GM21619 (cell line): ENCODE measurements at regions not wholly inside any gene's neighbourhood (a gene's known extent, or its start where the extent isn't known, plus 50 kb on each side); places are given as distances from the start of the nearest gene placed in this dataset.

Experiments
- ATAC-seq: cut with Tn5 transposase; IDR thresholded peaks from one replicate; pipeline ENCODE4 v1.9.1; 2021; ENCODE audit not compliant: unreplicated experiment

GRCh38 chr2:129422028-129422427, 557.4 kb upstream of the RAB6C start:
- ATAC-seq, result no peak

GRCh38 chr2:129428086-129428660, 551.3 kb upstream of the RAB6C start:
- ATAC-seq, result no peak

- ATAC-seq, result no peak
These were observed 548.6 kb upstream of the RAB6C start for GRCh38 chr2:129430911-129431310.

DNA sequence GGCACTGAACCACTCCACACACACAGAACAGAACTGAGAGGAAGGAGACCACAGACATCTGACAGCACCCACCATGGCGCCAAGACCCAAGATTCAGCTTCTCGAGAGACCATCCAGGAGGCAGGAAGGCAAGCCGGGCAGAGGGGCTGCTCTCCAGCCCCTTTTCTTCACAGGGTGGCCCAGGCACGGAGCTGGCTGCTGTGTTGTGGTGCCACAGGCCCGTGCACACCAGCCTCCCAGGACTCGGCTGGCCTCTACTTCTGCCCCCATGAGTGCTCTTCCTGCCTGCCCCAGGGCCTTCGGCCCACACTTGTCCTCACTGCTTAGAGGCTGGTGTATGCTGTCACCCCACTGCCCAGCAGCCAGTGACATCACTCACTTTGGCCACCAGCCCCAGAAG, 547.6 kb upstream of the RAB6C start:
- ATAC-seq, result no peak

- ATAC-seq, result no peak
These were observed 542.7 kb upstream of the RAB6C start for GRCh38 chr2:129436809-129437208.

- ATAC-seq, result no peak
These were observed 541.7 kb upstream of the RAB6C start for GRCh38 chr2:129437725-129438124.

- ATAC-seq, result no peak
These were observed 540.9 kb upstream of the RAB6C start for GRCh38 chr2:129438501-129439057.

DNA sequence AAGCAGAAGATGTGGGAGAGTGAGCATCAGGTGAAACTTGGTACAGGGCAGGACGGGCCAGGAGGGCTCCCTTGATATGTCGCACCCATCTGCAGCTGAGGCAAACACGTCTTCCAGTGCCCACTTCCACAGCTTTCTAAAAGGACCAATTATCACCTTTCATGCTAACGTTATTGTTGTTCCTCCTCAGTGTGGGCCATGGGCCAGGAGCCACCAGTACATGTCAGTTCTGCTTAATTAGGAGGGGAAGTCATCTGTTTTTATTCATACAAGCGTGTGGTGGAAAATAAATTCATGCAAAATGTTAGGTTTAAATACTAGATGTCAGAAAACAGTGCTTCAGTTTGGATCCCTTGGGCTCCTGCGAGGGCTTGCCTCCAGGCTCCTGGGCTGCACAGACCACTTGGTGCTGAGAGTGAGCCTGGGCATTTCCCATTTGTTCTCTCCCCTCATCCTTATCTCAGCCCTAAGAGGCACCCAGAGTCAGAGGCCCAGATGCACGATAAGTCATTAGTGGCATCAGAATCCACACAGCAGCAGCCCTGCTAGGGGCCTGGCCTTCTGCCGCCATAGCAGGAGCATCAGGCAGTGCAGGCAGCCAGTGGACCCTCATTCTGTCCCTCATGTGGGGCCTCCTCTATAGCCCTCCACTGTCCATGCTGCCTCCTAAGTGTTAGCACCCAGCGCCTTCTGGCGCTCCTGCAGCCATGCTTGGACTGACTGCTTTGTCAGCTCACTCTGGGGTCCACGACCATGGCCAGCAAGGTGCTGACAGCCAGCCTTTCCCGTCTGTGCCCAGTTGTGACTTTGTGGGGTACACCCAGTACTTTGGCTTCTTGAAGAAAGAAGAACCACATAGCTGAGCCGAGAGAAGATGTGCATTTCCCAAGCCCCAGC, 539.8 kb upstream of the RAB6C start:
- ATAC-seq, result no peak

DNA sequence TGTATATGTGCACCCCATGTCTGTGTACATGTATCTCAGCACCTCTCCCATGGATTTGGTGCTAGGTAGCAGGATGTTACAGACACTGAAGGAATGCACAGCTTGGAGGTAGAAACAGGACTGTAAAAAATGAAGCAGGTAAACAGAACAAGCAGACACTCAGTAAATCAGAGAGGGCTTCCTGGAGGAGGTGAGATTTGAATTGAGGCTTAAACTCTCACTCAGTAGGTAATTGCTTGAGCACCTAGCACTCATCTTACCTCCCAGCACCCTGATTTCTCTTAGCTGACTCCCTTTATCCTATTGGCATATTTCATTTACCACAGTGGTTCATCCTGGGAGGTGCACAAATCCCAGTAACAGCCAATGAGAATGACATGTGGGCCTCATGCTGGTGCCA, 537.9 kb upstream of the RAB6C start:
- no peak for ATAC-seq

- no peak for ATAC-seq
These were observed 536.1 kb upstream of the RAB6C start for GRCh38 chr2:129443235-129443864.

DNA sequence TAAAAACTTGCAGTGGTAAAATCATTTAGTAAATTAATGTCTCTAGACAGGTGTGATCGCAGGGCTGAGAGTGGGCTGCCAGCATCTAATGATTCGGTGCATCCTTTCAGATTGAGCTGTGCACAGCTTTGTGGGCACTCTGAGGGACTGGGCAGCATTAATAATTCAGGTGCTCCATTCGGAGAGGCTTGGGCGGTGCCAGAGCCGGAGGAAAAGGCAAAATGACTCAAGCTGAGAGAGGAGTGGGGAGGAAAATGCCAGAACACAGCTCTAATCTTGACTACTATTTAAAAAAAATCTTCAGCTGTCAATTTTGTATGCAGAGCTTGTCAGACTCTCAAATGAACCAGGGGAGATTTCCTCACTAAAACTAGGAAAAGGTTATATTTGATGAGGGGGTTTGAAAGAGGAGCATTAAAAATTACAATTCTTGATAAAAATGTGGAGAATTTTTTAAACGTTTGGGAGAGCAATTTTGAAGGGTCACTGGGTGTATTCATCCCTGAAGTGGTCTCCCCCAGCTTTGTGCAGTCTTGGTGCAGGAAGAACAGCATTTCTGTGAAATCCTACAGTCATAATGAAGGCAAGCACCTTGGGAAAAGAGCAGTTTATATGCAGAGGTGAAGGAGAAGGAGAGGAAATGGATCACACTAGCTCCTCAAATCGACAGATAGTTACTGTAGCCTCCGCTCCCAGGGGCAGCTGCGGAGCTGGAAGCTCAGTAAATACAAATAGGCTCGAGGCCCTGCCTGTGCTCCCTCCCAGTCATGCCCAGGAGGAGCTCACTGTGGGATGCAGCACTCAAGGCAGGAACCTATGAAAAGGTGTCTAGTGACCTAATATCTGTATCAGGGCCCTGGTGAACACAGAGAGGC, 535.4 kb upstream of the RAB6C start:
- no peak for ATAC-seq

- no peak for ATAC-seq
These were observed 534.7 kb upstream of the RAB6C start for GRCh38 chr2:129444751-129445150.

DNA sequence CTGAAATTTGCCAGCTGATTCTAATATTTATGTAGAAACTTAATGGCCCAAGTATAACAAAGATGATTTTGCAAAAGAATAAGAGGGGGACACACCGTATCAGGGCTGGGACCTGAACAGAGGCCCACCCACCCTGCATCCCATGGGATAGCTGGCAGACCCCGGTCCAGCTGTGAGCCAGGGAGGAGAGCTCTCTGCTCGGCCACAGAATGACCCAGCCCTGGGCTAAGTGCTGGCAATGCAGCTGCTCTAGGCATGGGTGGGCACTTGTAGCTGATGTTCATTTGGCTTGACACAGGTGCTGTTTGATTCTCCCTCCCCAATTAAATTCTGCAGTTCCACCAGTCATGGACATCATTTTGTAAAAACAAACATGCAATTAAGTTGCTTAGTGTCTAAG, 522.8 kb upstream of the RAB6C start:
- no peak for ATAC-seq

DNA sequence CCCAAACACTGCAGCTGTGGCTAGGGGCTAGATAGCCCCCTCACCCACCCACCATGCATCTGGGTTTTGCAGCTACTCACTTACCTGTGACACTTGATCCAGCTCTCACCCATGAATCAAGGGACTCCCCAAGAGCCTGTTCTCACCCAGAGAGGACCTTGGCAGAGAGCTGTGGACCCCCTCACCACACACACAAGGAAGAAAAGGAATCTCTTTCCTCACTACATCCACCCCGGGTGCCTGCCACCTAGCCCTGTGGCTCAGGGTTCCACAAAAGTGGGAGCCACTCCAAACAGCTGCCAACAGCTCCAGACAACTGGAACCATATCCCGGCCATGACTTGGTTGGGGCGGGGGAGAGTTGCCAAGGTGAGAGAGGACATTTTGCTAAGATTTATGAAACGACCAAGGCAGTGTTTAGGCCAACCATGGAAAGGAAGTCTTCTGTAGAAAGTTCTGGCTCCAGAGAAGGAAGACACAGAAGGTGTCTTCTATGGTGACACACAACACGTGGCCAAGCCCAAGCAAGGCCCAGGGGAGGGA, 522.1 kb upstream of the RAB6C start:
- no peak for ATAC-seq

DNA sequence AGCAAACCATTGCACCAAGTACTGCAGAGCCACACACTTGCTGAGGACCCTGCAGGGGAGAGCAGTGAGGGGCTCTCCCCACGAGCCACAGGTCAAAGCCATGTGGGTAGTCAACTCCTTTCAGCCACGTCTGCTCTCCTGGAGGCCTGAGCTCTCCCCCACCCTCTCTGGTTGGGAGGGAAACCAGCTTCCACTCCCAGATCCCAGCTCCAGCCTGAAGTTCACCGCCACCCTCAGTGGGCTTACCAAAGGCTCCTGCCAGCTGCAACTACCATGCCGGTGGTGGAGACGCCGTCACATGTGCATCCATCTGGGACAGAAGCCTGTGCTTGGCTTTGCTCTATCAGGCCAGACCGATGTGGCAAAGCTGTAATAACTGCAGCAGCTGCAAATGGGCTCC, 521.5 kb upstream of the RAB6C start:
- no peak for ATAC-seq

GRCh38 chr2:129458436-129458835, 521.0 kb upstream of the RAB6C start:
- no peak for ATAC-seq

DNA sequence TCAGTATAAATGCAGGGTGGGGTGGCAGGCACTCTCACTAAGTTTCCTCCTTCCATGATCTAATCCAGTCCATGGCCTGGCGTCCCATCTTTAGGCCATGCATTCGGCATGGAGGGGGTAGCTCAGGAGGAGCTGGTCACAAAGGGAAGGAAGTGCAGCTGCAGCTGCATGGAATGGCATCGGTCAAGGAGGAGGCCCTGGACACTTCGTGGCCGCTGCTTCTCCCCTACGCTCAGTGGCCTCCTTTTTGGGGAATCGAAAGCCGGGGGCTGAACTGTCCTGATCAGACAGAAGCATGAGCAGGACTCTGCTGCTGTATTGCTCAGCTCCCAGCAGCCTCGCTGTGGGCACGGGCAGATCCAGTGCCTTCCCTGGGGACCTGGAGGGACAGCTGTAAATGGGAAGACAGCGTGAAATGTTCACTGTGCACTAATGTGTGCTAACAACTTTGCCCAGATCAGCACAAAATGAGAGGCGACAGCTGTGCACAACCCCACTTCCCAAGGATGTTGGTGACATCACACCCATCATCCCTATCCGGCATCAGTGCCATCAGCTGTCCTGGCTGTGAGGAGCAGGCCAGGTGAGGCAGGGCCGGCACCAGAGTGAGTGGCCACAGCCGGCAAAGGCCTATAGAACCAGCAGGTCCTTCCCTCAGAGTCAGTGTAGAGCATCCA, 520.1 kb upstream of the RAB6C start:
- no peak for ATAC-seq

DNA sequence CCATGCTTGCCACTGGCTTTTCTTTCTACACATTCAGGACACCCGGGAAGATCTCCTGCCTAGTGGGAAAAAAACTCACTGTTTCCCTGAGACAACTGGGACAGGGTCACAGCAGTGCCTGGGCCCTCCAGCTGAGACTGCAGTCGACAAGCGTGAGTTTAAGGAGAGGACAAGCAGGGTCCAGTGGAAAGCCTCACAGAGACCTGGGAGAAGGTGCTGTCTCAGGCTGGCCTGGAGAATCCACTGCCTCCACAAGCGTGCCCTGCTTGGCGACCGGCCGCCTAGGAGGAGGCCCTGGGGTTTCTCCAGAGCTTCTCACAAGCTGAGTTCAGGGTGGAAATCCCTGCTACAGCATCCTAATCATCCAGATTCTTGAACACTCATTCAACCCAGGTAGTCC, 519.6 kb upstream of the RAB6C start:
- no peak for ATAC-seq

- no peak for ATAC-seq
These were observed 518.9 kb upstream of the RAB6C start for GRCh38 chr2:129460299-129461198.
